Activated B cell treated with CpG ODN at 0.5 μM for 24 hours (primary cell): ENCODE measurements at regions not wholly inside any gene's neighbourhood (a gene's known extent, or its start where the extent isn't known, plus 50 kb on each side); places are given as distances from the start of the nearest gene placed in this dataset.

ENCODE experiments used
- ATAC-seq: fragments of 200-7000 bp; cut with Tn5 transposase; one replicate; pipeline ENCODE4 v1.10.0; 2021; ENCODE audit warnings: low read depth, mild to moderate bottlenecking, moderate library complexity
- CTCF ChIA-PET: fragments of 350-600 bp; sonication (Branson Sonifier 250); formaldehyde crosslinking; loops from one replicate; lab custom pipeline; 2021; ENCODE audit warnings: antibody characterized with exemption; lab: Charles Lee
- POLR2A ChIA-PET: fragments of 350-600 bp; sonication (Branson Sonifier 250); formaldehyde crosslinking; loops from one replicate; lab custom pipeline; 2021; ENCODE audit warnings: antibody characterized with exemption; lab: Charles Lee
- DNase-seq: peaks from one replicate; pipeline ENCODE4 v3.0.0; 2022
- H3K27ac Mint-ChIP-seq: one replicate; pipeline ENCODE4 v1.8.0; 2020; ENCODE audit warnings: mixed read lengths
- H3K27me3 Mint-ChIP-seq: one replicate; pipeline ENCODE4 v1.8.0; 2021; ENCODE audit warnings: mixed read lengths
- H3K36me3 Mint-ChIP-seq: one replicate; pipeline ENCODE4 v1.8.0; 2021; ENCODE audit warnings: low read depth, mixed read lengths
- H3K4me1 Mint-ChIP-seq: one replicate; pipeline ENCODE4 v1.8.0; 2021; ENCODE audit warnings: mixed read lengths
- H3K4me3 Mint-ChIP-seq: one replicate; pipeline ENCODE4 v1.8.0; 2020; ENCODE audit warnings: mild to moderate bottlenecking, mixed read lengths
- H3K9me3 Mint-ChIP-seq: one replicate; pipeline ENCODE4 v1.8.0; 2020; ENCODE audit warnings: mixed read lengths
- CTCF ChIP-seq: fragments of 200-600 bp; IDR thresholded peaks from one replicate; pipeline ENCODE4 v1.8.0; 2022; ENCODE audit warnings: antibody characterized with exemption, mild to moderate bottlenecking
- intact Hi-C: fragments of 100-400 bp; cut with micrococcal nuclease; formaldehyde crosslinking; loops from one replicate; pipeline ENCODE4 v1.15.1; 2024

GRCh38 chr11:114857281-114857680 lies 179.0 kb downstream of the NXPE2 start:
- DNase-seq, result no peak
- intact Hi-C loops, result no loop called here
- Mint-ChIP-seq H3K4me1 (no peaks in the 10 kb centered on the region), H3K4me3 (no peak overlapping the region), H3K9me3 (no peaks in the 10 kb centered on the region), H3K27me3 (no peaks in the 10 kb centered on the region), H3K27ac (no peak overlapping the region), H3K36me3 (no peaks in the 10 kb centered on the region)
- ChIA-PET POLR2A (no interaction called here), CTCF (no interaction called here)
- TF ChIP-seq CTCF, result no peak
- ATAC-seq, result no peak

GRCh38 chr11:114864896-114865295 lies 186.6 kb downstream of the NXPE2 start:
- intact Hi-C loops, result no loop called here
- ATAC-seq (no peak), DNase-seq (no peak)
- Mint-ChIP-seq H3K27me3 (no peaks in the 10 kb centered on the region), H3K36me3 (no peaks in the 10 kb centered on the region), H3K27ac (no peak overlapping the region), H3K9me3 (no peaks in the 10 kb centered on the region), H3K4me3 (no peak overlapping the region), H3K4me1 (no peaks in the 10 kb centered on the region)
- CTCF ChIA-PET, result no interaction called here
- POLR2A ChIA-PET, result no interaction called here
- no peak for TF ChIP-seq CTCF

GRCh38 chr11:114876234-114876633 lies 197.9 kb downstream of the NXPE2 start:
- ChIA-PET CTCF (no interaction called here), POLR2A (no interaction called here)
- no peak for ATAC-seq
- H3K9me3 Mint-ChIP-seq, result no peaks in the 10 kb centered on the region
- no peak overlapping the region for H3K4me3 Mint-ChIP-seq
- no peaks in the 10 kb centered on the region for H3K27me3 Mint-ChIP-seq
- H3K4me1 Mint-ChIP-seq, result no peaks in the 10 kb centered on the region
- DNase-seq, result no peak
- intact Hi-C loops, result no loop called here
- no peak overlapping the region for H3K27ac Mint-ChIP-seq
- H3K36me3 Mint-ChIP-seq, result no peaks in the 10 kb centered on the region
- TF ChIP-seq CTCF, result no peak

GRCh38 chr11:114877976-114878375 lies 199.6 kb downstream of the NXPE2 start:
- DNase-seq, result no peak
- Mint-ChIP-seq H3K4me1 (no peaks in the 10 kb centered on the region), H3K9me3 (no peaks in the 10 kb centered on the region), H3K36me3 (no peaks in the 10 kb centered on the region), H3K4me3 (no peak overlapping the region), H3K27me3 (no peaks in the 10 kb centered on the region), H3K27ac (no peak overlapping the region)
- no peak for TF ChIP-seq CTCF
- intact Hi-C loops, result no loop called here
- CTCF ChIA-PET, result no interaction called here
- POLR2A ChIA-PET, result no interaction called here
- ATAC-seq, result no peak

GRCh38 chr11:114880442-114880841 lies 202.1 kb downstream of the NXPE2 start:
- intact Hi-C loops, result no loop called here
- CTCF ChIA-PET, result no interaction called here
- TF ChIP-seq CTCF, result no peak

More at GRCh38 chr11:114880442-114880841, 202.1 kb downstream of the NXPE2 start:
- Mint-ChIP-seq H3K9me3 (no peaks in the 10 kb centered on the region), H3K27me3 (no peaks in the 10 kb centered on the region), H3K4me3 (no peak overlapping the region), H3K4me1 (no peaks in the 10 kb centered on the region), H3K36me3 (no peaks in the 10 kb centered on the region), H3K27ac (no peak overlapping the region)
- POLR2A ChIA-PET, result no interaction called here
- no peak for ATAC-seq
- DNase-seq, result no peak
